Breast epithelium (tissue), 3 donors: ENCODE measurements at regions not wholly inside any gene's neighbourhood (a gene's known extent, or its start where the extent isn't known, plus 50 kb on each side); places are given as distances from the start of the nearest gene placed in this dataset.

Experiments
- CTCF ChIP-seq, 3 donors: fragments of 450-650 bp; IDR thresholded peaks; one replicate each; pipeline ENCODE4 v1.5.1; 2016 to 2017; ENCODE audit warnings: antibody characterized with exemption in 3 of 3, mild to moderate bottlenecking in 3 of 3, moderate library complexity in 3 of 3
- POLR2A ChIP-seq: fragments of 450-650 bp; IDR thresholded peaks from one replicate; pipeline ENCODE4 v1.6.1; 2016; ENCODE audit warnings: antibody characterized with exemption, mild to moderate bottlenecking, moderate library complexity

- TF ChIP-seq POLR2A (no peak), CTCF (IDR thresholded peaks at IDR 0.05) (no peak)
Measured at GRCh38 chr11:94678901-94679300, 89.3 kb upstream of the AMOTL1 start.
